HEK293 (cell line): ENCODE measurements at regions not wholly inside any gene's neighbourhood (a gene's known extent, or its start where the extent isn't known, plus 50 kb on each side); places are given as distances from the start of the nearest gene placed in this dataset.

Experiments
- ZBTB11 ChIP-seq: fragments of 450-650 bp; formaldehyde crosslinking; conservative IDR thresholded peaks from 2 replicates; pipeline ENCODE4 v1.5.1; 2016; ENCODE audit warnings: low read depth, missing biosample characterization, missing genetic modification characterization
- ZNF423 ChIP-seq: fragments of 450-650 bp; formaldehyde crosslinking; IDR thresholded peaks from 2 replicates; pipeline ENCODE4 v1.5.1; 2016; ENCODE audit warnings: missing biosample characterization, missing genetic modification characterization
- ZNF707 ChIP-seq: fragments of 450-650 bp; formaldehyde crosslinking; IDR thresholded peaks from 2 replicates; pipeline ENCODE4 v1.5.1; 2016; ENCODE audit warnings: missing biosample characterization, missing genetic modification characterization

GRCh38 chr1:9475061-9475627 lies 64.1 kb upstream of the SLC25A33 start:
- TF ChIP-seq ZBTB11 (tag by site-specific recombination) = no peak
- no peak for TF ChIP-seq ZNF707
- TF ChIP-seq ZNF423 (tag by site-specific recombination) = no peak
